WTC11 (cell line): ENCODE measurements at regions not wholly inside any gene's neighbourhood (a gene's known extent, or its start where the extent isn't known, plus 50 kb on each side); places are given as distances from the start of the nearest gene placed in this dataset.

Experiments used
- ATAC-seq: fragments of 200-7000 bp; cut with Tn5 transposase; 2 replicates; pipeline ENCODE4 v1.10.0; 2021; ENCODE audit warnings: mild to moderate bottlenecking, moderate library complexity
- CTCF ChIA-PET: fragments of 300-600 bp; sonication (Branson Sonifier 250); formaldehyde crosslinking; loops from one replicate; lab custom pipeline; 2021; ENCODE audit warnings: antibody characterized with exemption; lab: Charles Lee
- POLR2A ChIA-PET: fragments of 350-600 bp; sonication (Branson Sonifier 250); formaldehyde crosslinking; loops from one replicate; lab custom pipeline; 2021; ENCODE audit warnings: antibody characterized with exemption; lab: Charles Lee
- DNase-seq: peaks from one replicate; pipeline ENCODE4 v3.0.0; 2021; ENCODE audit warnings: low spot score
- H3K27ac Mint-ChIP-seq: 2 replicates; pipeline ENCODE4 v1.8.0; 2021; ENCODE audit warnings: mixed read lengths
- H3K27me3 Mint-ChIP-seq: 2 replicates; pipeline ENCODE4 v1.8.0; 2021; ENCODE audit warnings: low read depth, mild to moderate bottlenecking, moderate library complexity, mixed read lengths
- H3K36me3 Mint-ChIP-seq: 2 replicates; pipeline ENCODE4 v1.8.0; 2021; ENCODE audit warnings: mixed read lengths
- H3K4me1 Mint-ChIP-seq: 2 replicates; pipeline ENCODE4 v1.8.0; 2022; ENCODE audit warnings: mixed read lengths
- H3K4me3 Mint-ChIP-seq: 2 replicates; pipeline ENCODE4 v1.8.0; 2021; ENCODE audit warnings: mild to moderate bottlenecking, moderate library complexity, mixed read lengths
- H3K9me3 Mint-ChIP-seq: 2 replicates; pipeline ENCODE4 v1.8.0; 2021; ENCODE audit warnings: mixed read lengths
- ELF4 ChIP-seq: sonication (generic); formaldehyde crosslinking; IDR thresholded peaks from 2 replicates; pipeline ENCODE4 v1.8.1; 2022; ENCODE audit warnings: low read depth, mild to moderate bottlenecking, moderate library complexity, missing genetic modification reagents
- ERG ChIP-seq: fragments of 250-450 bp; sonication (Bioruptor Pico); IDR thresholded peaks from 2 replicates; pipeline ENCODE4 v1.8.0; 2021; ENCODE audit warnings: mild to moderate bottlenecking
- ETV6 ChIP-seq: sonication (generic); formaldehyde crosslinking; IDR thresholded peaks from 2 replicates; pipeline ENCODE4 v1.8.1; 2022; ENCODE audit warnings: mild to moderate bottlenecking, missing genetic modification reagents
- FOXJ3 ChIP-seq: sonication (generic); formaldehyde crosslinking; IDR thresholded peaks from 2 replicates; pipeline ENCODE4 v1.9.0; 2021; ENCODE audit warnings: missing genetic modification reagents, mild to moderate bottlenecking, borderline replicate concordance
- GTF2I ChIP-seq: fragments of 250-450 bp; sonication (Bioruptor Pico); conservative IDR thresholded peaks from 2 replicates; pipeline ENCODE4 v1.4.0; 2021; ENCODE audit warnings: mild to moderate bottlenecking
- IRF1 ChIP-seq: sonication (generic); formaldehyde crosslinking; IDR thresholded peaks from 2 replicates; pipeline ENCODE4 v1.8.0; 2023; ENCODE audit warnings: missing genetic modification reagents
- IRF2 ChIP-seq: sonication (generic); formaldehyde crosslinking; IDR thresholded peaks from 2 replicates; pipeline ENCODE4 v1.8.0; 2022; ENCODE audit warnings: low read depth, missing genetic modification reagents, borderline replicate concordance
- JUN ChIP-seq: sonication (generic); formaldehyde crosslinking; IDR thresholded peaks from 2 replicates; pipeline ENCODE4 v1.8.0; 2023; ENCODE audit warnings: mild to moderate bottlenecking, missing genetic modification reagents
- SOX15 ChIP-seq: fragments of 250-450 bp; sonication (Bioruptor Pico); IDR thresholded peaks from 2 replicates; pipeline ENCODE4 v1.9.0; 2021; ENCODE audit warnings: mild to moderate bottlenecking
- TEAD1 ChIP-seq: sonication (generic); formaldehyde crosslinking; IDR thresholded peaks from 2 replicates; pipeline ENCODE4 v1.8.0; 2022; ENCODE audit warnings: mild to moderate bottlenecking, missing genetic modification reagents
- ZNF396 ChIP-seq: fragments of 250-450 bp; sonication (Bioruptor Pico); IDR thresholded peaks from 2 replicates; pipeline ENCODE4 v1.8.0; 2021; ENCODE audit warnings: mild to moderate bottlenecking, moderate library complexity, borderline replicate concordance
- ZNF512 ChIP-seq: sonication (generic); formaldehyde crosslinking; IDR thresholded peaks from 2 replicates; pipeline ENCODE4 v1.8.1; 2022; ENCODE audit warnings: missing genetic modification reagents, borderline replicate concordance
- ZNF671 ChIP-seq: fragments of 250-450 bp; sonication (Bioruptor Pico); IDR thresholded peaks from 2 replicates; pipeline ENCODE4 v1.8.0; 2021; ENCODE audit warnings: mild to moderate bottlenecking
- ZSCAN18 ChIP-seq: fragments of 250-450 bp; sonication (Bioruptor Pico); IDR thresholded peaks from 2 replicates; pipeline ENCODE4 v2.1.2; 2022; ENCODE audit warnings: mild to moderate bottlenecking, moderate library complexity
- TF ChIP-seq, protein P1 (sequence below): sonication (generic); formaldehyde crosslinking; IDR thresholded peaks from 2 replicates; pipeline ENCODE4 v1.8.1; 2022; ENCODE audit warnings: low read depth, missing genetic modification reagents, borderline replicate concordance
- TF ChIP-seq, protein P2 (sequence below): fragments of 250-450 bp; sonication (Bioruptor Pico); conservative IDR thresholded peaks from 2 replicates; pipeline ENCODE4 v1.9.0; 2021; ENCODE audit warnings: mild to moderate bottlenecking

- no peak for TF ChIP-seq ZNF396 (CRISPR knock-in tag)
- CTCF ChIA-PET = no interaction called here
- no peaks in the 10 kb centered on the region for H3K4me1 Mint-ChIP-seq
- peaks cover 76% of the 10 kb centered on the region for H3K9me3 Mint-ChIP-seq
- DNase-seq (no peak), ATAC-seq (no peak)
- H3K4me3 Mint-ChIP-seq = no peak overlapping the region
- no peak overlapping the region for H3K27ac Mint-ChIP-seq
- H3K27me3 Mint-ChIP-seq = peaks cover 26% of the 10 kb centered on the region
- H3K36me3 Mint-ChIP-seq = peaks cover 77% of the 10 kb centered on the region
- POLR2A ChIA-PET = no interaction called here
These were observed 186.2 kb upstream of the C1orf174 start for GRCh38 chr1:4086085-4086850.

- peaks cover 75% of the 10 kb centered on the region for H3K9me3 Mint-ChIP-seq
- H3K27ac Mint-ChIP-seq = no peak overlapping the region
- DNase-seq (no peak), ATAC-seq (no peak)
- H3K36me3 Mint-ChIP-seq = peaks cover 78% of the 10 kb centered on the region
- no peaks in the 10 kb centered on the region for H3K4me1 Mint-ChIP-seq
- ChIA-PET POLR2A (no interaction called here), CTCF (no interaction called here)
- no peak overlapping the region for H3K4me3 Mint-ChIP-seq
- peaks cover 26% of the 10 kb centered on the region for H3K27me3 Mint-ChIP-seq
- TF ChIP-seq ERG (CRISPR knock-in tag) = no peak
- TF ChIP-seq ELF4 = no peak
These were observed 186.8 kb upstream of the C1orf174 start for GRCh38 chr1:4086921-4087320.

GRCh38 chr1:4087530-4088420 is 187.7 kb upstream of the C1orf174 start:
- H3K9me3 Mint-ChIP-seq = peaks cover 81% of the 10 kb centered on the region
- ATAC-seq = no peak
- H3K27me3 Mint-ChIP-seq = peaks cover 26% of the 10 kb centered on the region
- CTCF ChIA-PET = no interaction called here
- H3K4me1 Mint-ChIP-seq = no peaks in the 10 kb centered on the region
- TF ChIP-seq IRF1 = no peak
- TF ChIP-seq IRF2 (CRISPR knock-in tag) = no peak
- TF ChIP-seq, protein P1, sequence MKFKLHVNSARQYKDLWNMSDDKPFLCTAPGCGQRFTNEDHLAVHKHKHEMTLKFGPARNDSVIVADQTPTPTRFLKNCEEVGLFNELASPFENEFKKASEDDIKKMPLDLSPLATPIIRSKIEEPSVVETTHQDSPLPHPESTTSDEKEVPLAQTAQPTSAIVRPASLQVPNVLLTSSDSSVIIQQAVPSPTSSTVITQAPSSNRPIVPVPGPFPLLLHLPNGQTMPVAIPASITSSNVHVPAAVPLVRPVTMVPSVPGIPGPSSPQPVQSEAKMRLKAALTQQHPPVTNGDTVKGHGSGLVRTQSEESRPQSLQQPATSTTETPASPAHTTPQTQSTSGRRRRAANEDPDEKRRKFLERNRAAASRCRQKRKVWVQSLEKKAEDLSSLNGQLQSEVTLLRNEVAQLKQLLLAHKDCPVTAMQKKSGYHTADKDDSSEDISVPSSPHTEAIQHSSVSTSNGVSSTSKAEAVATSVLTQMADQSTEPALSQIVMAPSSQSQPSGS (CRISPR knock-in tag) = no peak
- no peak for TF ChIP-seq TEAD1 (CRISPR knock-in tag)
- no peak for TF ChIP-seq GTF2I
- TF ChIP-seq, protein P2, sequence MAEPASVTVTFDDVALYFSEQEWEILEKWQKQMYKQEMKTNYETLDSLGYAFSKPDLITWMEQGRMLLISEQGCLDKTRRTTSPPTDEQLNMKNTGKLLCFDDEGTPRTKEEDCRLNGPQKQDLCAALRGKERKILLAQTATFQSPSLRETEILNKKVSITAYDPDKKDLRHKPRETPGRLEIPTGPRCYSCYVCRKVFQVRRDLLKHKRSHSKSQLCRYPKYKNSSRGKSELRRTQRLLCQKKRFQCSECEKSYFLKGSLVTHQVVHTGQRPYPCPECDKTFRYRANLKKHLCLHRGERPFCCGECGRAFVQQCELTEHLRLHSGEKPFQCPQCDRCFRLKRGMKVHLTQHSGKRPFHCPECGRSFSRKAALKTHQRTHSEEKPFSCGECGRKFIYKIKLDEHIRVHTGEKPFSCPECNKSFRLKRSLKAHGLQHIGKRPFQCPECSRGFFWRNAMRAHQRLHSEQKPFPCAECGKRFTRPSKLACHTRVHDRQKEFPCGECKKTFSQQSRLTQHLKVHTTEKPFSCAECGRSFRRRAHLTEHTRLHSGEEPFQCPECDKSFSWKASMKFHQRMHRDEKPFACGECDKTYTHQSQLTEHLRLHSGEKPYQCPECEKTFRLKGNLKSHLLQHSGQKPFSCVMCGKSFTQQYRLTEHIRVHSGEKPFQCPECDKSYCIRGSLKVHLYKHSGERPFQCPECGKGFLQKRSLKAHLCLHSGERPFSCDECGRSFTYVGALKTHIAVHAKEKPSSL (CRISPR knock-in tag) = no peak
- no peak for TF ChIP-seq JUN (CRISPR knock-in tag)
- no peak overlapping the region for H3K27ac Mint-ChIP-seq
- POLR2A ChIA-PET = no interaction called here
- H3K36me3 Mint-ChIP-seq = peaks cover 81% of the 10 kb centered on the region
- DNase-seq = no peak
- no peak overlapping the region for H3K4me3 Mint-ChIP-seq

- Mint-ChIP-seq H3K27me3 (peaks cover 30% of the 10 kb centered on the region), H3K36me3 (peaks cover 81% of the 10 kb centered on the region), H3K4me3 (no peak overlapping the region), H3K4me1 (no peaks in the 10 kb centered on the region), H3K27ac (no peak overlapping the region), H3K9me3 (peaks cover 84% of the 10 kb centered on the region)
- no peak for ATAC-seq
- DNase-seq = no peak
- POLR2A ChIA-PET = no interaction called here
- CTCF ChIA-PET = no interaction called here
- TF ChIP-seq ZSCAN18 (CRISPR knock-in tag) (no peak), SOX15 (CRISPR knock-in tag) (no peak), FOXJ3 (CRISPR knock-in tag) (no peak), ZNF512 (no peak), ZNF671 (CRISPR knock-in tag) (no peak), ETV6 (CRISPR knock-in tag) (no peak)
These were observed 188.6 kb upstream of the C1orf174 start for GRCh38 chr1:4088676-4089075.
